Islet of Langerhans (tissue), 1 donor: ENCODE measurements at regions not wholly inside any gene's neighbourhood (a gene's known extent, or its start where the extent isn't known, plus 50 kb on each side); places are given as distances from the start of the nearest gene placed in this dataset.
A peak's percentile ranks its signal among the peaks of the same experiment; 100 is the strongest.
"Not testable (repeated sequence)": the region's sequence is repeated elsewhere in the genome, so short reads cannot be mapped to it uniquely, and the experiment has no call there.

Source experiments
- FAIRE-seq: peaks from one replicate; lab custom pipeline; 2011; peaks lifted over from hg19 to GRCh38; lab: Jason Lieb, UNC

- no peak for FAIRE-seq
These were observed 292.0 kb downstream of the KLF12 start for GRCh38 chr13:73842184-73842583.

DNA sequence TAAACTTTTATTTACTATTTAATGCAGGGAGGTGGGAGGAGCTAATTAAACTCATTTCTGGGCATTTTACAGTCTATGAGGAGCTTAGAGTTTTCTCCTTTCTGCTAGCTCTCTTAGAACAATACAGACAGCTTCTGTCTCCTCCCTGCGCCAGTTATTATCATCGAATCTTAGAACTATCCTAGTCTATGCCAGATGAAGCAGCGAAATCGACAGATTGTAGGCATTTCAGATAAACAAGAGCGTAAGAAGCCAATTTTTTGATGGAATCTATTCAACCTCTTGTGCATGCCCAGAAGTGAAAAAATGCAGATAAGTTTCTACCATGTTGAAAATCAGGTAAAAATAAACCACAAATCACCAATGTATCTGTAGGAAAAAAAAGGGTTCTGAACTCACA is 297.1 kb downstream of the KLF12 start:
- no peak for FAIRE-seq

DNA sequence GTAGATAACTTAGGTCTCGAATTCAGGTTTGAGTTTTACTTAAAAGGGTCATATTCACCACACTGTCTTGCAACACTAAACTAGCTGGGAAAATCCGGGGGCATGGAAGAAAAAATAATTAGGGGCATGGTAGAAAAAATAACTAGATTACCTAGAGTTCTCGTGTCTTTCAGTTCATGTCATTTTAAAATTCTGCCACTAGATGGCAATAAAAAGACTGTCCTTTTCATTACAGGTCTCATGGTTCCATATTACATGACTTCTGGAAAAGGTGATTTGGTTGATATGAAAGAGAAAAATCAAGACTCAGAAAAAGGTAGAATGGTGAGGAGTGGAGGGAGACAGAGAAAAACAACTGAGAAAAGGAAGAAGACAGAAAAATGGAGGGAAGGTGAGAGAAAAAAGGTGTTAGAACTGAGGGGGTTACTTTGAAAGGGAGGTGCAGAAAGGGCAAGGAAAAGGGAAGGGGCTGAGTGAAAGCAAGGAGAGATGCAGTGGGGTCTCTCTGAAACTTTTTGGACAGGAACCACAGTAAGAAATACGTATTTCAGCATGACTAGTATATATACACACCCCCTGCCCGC is 299.0 kb downstream of the KLF12 start:
- peak; percentile 100 for FAIRE-seq

DNA sequence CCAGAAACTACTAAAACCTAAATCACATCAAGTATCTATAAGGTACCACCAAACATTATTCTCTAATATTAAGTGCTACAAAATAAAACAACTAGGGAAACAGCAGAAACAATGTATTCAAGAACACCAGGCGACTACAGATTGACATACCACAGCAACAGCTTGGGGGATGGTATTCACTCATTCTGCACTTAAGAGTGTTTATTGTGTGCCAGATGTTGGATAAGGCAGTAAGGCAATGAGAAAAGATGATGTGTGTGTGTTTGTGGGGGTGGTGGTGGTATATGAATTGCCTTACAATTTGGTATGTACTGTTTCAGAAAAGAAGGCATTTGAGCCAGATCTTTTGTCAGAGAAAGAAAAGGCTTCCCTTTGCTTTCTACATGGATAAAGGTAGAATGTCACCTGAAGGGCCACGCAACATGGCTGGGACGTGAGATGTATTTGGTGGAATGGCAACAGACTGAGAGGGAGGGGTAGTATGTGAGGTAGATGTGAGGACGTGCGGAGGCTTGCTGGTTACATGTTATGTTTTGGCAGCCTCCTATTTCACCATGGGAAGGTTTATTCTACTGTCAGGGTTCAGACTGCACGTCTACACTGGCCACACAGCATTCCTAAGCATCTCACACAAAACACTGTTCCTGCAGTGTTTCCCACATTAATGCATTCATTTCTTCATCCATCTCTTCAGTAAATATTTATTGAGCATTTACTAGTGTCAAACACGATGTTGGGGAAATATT is 300.7 kb downstream of the KLF12 start:
- no peak for FAIRE-seq

DNA sequence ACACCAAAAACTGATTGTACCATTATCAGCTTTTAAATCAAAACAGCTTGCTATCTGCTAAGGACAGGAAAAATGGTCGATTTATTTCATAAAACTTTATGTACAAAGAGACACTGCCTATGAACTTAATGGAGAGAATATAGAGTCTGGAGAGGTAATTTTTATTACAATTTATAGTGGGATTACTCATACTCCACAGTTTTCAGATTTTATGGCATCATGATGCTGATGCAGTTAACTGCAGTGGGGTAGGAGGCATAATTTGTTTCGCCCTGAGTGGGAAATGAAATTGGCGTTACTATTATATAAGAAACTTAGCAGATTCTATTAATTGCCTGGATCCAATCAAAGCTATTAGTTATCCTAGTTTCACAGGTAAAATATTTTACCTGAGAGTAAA is 301.4 kb downstream of the KLF12 start:
- no peak for FAIRE-seq

GRCh38 chr13:73832128-73832588 is 302.0 kb downstream of the KLF12 start:
- no peak for FAIRE-seq

- no peak for FAIRE-seq
These were observed 304.8 kb downstream of the KLF12 start for GRCh38 chr13:73829416-73829815.

- FAIRE-seq: no peak
These were observed 305.4 kb downstream of the KLF12 start for GRCh38 chr13:73828811-73829210.

GRCh38 chr13:73827434-73827833 is 306.8 kb downstream of the KLF12 start:
- no peak for FAIRE-seq

DNA sequence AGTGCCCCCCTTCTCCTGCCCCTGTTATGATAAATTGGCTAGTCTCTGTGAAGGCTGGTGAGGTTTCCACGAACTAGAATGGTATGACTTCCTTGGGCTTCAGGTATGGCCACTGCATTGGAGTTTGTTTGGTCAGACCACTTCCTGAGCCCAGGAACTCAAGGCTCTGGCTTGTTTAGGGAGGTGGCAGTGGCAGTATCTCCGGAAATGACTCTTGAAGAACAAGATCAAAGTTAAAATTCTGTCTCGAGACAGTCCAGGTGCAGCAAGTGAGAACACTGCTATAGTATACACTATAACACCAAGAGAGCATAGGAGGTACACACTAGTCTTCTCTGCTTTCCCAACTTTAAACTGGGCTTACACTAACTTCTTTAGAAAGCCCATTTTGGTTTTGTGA is 309.1 kb downstream of the KLF12 start:
- FAIRE-seq: no peak

DNA sequence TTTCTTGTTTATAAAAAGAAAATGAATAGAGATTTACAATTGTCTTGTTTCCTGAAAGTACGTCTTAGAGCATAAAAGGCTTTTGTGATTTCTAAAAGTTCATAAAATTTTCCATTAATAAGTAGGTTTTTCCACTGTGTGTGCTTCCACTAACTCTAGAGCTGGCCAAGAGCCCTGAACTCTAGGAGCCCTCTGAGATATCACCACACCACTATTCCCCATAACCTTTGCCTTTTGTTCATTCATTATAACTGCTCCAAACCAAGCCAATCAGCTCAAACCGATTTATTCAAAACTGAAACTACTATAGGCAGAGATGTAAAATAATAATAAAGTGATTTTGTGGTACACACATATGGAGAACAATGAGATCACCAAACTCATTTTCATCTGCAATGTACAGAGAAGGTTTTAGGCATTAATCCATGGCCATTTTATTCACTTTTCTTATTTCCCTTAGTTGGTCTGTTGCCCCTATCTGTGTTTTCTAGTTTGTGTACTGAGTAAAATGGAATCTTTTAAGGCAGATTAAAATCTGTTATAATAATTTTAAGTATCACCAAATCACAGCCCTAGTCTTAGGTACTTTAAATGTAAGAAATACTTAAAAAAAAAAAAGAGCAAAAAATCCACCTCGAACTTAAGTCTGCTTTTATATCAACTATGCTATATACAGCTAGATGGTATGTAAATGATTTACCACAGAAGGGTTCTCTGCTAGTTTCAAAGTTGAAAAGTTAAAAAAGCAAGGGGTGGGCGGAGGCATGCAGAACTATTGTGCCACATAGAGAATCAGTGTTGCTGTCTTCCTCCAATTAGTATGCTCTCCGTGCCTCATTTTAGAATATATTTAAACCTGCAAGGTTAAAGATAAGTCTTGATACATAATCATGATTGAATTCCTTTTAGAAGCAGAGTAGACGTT is 311.3 kb downstream of the KLF12 start:
- peak; percentile 30 for FAIRE-seq

DNA sequence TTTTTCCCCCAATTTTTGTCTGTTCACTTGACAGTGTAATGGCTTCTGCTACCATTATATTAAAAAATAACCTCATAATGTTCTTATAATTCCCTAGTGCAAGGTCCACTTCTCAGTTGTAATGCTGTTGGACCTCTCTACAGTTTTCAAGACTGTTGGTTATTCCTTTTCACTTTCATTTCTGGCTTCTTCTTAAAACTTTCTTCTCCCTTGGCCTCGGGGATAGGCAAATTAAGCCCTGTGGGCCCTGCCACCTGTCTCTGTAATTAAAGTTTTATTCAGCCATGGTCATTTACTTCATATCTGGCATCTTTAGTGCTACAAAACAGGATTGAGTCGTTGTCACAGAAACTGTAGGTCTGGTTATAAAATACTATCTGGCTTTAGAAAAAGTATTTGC is 313.5 kb downstream of the KLF12 start:
- no peak for FAIRE-seq

- no peak for FAIRE-seq
These were observed 313.9 kb downstream of the KLF12 start for GRCh38 chr13:73820285-73820684.

- FAIRE-seq: no peak
These were observed 314.5 kb downstream of the KLF12 start for GRCh38 chr13:73819711-73820110.

GRCh38 chr13:73816702-73817101 is 317.5 kb downstream of the KLF12 start:
- no peak for FAIRE-seq

DNA sequence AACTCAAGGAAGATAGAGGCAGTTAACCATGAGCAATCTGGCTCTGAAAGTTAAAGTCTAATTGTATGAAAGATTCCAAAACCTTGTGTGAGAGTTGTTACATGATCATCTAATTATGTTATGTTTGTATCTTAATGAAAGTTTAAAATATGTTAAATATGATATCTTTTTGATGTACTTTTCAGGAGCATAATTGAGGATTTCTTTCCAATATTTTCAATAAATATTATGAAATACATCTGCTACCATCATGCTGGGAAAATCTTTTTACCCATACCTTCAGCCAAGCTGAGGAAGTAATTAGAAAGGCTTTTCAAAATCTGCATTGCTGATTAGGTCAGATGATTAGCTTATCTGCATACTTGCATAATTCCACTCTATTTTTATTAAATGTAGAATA is 318.4 kb downstream of the KLF12 start:
- FAIRE-seq: no peak

- FAIRE-seq: peak; percentile 49
These were observed 323.6 kb downstream of the KLF12 start for GRCh38 chr13:73810647-73811046.

GRCh38 chr13:73809561-73809960 is 324.6 kb downstream of the KLF12 start:
- no peak for FAIRE-seq

DNA sequence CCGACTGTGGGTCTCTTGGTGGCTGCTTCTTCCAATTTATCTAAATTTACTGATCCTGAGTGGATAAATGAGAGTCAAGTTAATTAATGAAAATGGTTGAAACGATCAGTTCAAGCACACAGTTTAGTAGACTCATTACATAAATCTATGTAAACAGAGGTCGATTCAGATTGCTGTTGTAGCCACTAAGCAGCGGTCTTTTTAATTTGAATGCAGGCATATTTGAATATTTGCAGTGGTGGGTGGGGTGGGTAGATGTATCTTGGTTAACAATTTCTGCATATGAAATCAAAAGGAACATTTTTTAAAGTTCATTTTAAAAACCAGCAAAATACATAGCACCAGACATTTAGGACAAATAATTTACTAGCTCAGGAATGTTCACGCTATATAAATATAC is 325.9 kb downstream of the KLF12 start:
- FAIRE-seq: peak; percentile 55

DNA sequence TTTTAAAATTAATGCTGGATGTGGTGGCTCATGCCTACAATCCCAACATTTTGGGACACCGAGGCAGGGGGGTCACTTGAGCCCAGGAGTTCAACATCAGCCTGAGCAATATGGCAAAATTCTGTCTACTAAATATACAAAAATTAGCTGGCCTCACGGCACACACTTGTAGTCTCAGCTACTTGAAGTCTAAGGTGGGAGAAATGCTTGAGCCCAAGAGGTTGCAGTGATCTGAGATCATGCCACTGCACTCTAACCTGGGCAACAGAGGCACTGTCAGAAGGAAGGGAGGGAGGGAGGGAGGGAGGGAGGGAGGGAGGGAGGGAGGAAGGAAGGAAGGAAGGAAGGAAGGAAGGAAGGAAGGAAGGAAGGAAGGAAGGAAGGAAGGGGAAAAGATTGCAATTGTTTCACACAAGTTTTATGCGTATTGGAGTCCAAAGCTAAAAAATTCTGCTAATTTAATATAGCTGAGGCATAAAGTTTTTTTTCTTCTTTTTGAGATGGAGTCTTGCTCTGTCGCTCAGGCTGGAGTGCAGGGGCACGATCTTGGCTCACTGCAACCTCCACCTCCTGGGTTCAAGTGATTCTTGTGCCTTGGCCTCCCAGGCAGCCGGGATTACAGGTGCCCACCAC is 328.8 kb downstream of the KLF12 start:
- not testable (repeated sequence) for FAIRE-seq

GRCh38 chr13:73803997-73804396 is 330.2 kb downstream of the KLF12 start:
- no peak for FAIRE-seq

- FAIRE-seq: no peak
These were observed 334.2 kb downstream of the KLF12 start for GRCh38 chr13:73800011-73800410.

DNA sequence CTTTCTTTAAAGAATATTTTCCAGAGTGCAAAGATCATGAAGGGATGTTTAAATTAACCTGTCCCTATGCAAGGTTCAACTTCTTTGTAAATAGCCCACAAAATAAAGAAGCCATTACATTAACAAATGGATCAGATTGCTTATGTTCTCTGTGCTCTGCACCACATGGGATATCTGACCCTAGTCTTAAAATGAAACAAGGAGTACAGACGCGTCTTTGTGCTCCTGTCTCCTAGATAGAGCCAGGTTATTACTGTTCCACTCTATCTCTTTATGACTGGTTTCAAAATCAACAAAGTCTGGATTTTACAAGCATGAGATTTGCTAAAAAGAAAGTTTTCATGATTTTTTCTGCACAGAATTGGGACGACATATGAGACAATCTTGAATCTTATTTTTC is 339.4 kb downstream of the KLF12 start:
- no peak for FAIRE-seq
